NCI-H128 (cell line): ENCODE measurements at regions not wholly inside any gene's neighbourhood (a gene's known extent, or its start where the extent isn't known, plus 50 kb on each side); places are given as distances from the start of the nearest gene placed in this dataset.

Experiments used
- DNase-seq: peaks from one replicate; lab custom pipeline; 2025; ENCODE audit not compliant: unreplicated experiment; lab: John Stamatoyannopoulos, UW

GRCh38 chr7:118563311-118563710 is 338.8 kb downstream of the ANKRD7 start:
- DNase-seq = no peak

GRCh38 chr7:118572604-118573003 is 348.1 kb downstream of the ANKRD7 start:
- DNase-seq = no peak

DNA sequence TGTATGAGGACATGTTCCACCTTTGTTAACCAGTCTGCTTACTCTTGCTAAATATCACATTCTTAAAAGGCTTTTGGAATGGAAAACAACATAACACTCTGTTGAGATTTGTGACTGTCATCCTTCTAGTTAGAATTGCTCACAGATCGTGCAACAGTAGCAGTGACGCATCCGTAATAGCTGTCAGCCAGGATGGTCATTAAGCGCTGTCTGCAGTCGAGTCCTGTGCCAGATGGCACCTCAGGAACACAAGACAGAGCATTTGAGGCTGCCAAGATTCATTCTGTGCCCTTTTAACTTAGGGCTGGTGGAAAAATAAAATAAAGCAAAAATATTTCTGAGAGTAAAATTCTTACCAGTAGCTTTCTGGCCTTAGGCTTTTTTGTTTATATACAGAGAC is 348.6 kb downstream of the ANKRD7 start:
- DNase-seq = no peak

DNA sequence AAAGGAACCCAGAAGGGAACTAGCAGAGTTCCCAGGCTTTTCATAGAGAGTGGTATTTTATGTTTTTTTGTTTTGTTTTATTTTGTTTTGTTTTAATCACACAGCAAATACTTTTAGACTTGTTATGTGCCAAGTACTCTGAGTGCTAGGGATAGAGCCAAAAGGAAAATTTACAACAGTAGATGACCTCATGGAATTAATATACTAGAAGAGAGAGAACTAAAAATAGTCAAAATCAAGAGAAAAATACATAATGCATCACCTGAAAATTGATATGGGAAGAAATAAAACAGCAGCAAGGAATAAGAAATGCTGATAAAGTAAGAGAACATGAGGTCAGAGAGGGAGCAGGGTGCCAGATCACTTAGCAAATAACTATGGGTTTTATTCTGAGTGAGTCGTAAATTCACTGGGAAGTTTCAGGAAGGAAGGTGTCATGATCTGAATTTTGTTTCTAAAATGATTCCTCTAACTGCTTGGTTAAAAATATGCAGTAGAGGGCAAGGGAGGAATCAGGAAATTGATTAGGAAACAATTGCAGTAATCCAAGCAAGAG is 351.0 kb downstream of the ANKRD7 start:
- DNase-seq = no peak

GRCh38 chr7:118580743-118581382 is 356.4 kb downstream of the ANKRD7 start:
- DNase-seq = no peak

DNA sequence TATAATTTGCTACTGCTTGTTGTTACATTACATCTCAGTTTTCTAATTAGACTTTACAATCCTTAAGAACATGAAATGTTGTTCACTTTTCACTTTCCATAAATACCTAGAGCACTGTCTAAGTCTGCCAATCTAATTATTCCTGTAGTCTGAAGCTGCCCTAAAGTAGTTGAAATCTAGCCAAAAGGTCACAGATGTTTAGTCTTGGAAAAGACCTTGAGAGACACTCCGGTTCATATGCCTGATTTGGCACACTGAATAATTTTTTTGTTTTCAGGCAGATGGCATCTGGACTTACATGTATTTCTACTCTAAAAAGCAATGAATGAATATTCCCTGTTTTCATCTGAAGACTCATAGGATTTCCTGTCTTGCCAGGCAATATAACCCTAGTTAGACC is 359.1 kb downstream of the ANKRD7 start:
- no peak for DNase-seq

- DNase-seq = no peak
These were observed 361.7 kb downstream of the ANKRD7 start for GRCh38 chr7:118586248-118586647.

GRCh38 chr7:118590107-118590506 is 365.6 kb downstream of the ANKRD7 start:
- no peak for DNase-seq

GRCh38 chr7:118602090-118602489 is 377.6 kb downstream of the ANKRD7 start:
- no peak for DNase-seq

- DNase-seq = no peak
These were observed 382.1 kb downstream of the ANKRD7 start for GRCh38 chr7:118606602-118607001.

DNA sequence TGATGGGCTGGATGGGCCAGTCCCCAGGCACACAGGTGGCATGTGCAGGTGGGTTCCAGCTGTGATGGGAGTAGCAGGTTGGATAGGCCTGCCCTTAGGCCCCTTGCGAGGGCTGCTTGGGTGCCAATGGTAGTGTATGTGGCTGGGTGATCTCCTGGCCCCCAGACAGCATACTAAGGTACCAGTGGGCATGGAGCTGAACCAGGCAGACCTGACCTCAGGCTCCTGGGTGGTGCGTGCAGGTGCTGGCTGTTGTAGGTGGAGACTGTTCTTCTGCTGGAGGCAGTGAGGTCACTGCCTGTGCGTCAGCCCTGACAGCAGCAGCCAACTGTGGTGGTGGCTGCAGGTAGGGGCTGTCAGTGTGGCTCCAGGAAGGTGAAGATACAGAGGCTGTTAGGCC is 384.7 kb downstream of the ANKRD7 start:
- no peak for DNase-seq

- no peak for DNase-seq
These were observed 391.2 kb downstream of the ANKRD7 start for GRCh38 chr7:118615681-118616080.

DNA sequence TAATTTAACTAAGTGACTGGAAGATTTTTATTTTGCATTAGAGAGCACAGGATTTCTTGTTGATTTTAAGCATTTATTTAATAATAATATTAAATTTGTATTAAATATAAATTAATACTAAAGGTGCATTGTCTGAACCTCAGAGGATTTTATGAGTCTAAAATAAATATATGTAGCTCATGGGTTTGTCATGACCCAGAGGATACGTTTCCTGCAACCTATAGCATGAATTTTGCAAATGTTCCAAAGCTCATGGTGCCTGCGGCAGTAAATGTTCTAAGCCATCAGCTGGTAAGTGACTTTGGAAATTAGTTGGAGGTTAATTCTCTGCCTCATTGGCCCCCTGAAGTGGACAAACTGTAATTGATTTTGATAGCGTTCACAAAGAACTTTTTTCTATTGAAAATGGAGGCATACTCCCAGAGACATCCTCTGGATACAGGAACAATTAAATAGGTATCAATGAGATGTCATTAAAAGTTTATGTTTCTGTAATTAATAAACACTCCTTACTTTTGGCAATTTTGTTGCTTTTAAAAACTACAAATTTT is 397.4 kb downstream of the ANKRD7 start:
- DNase-seq = no peak

DNA sequence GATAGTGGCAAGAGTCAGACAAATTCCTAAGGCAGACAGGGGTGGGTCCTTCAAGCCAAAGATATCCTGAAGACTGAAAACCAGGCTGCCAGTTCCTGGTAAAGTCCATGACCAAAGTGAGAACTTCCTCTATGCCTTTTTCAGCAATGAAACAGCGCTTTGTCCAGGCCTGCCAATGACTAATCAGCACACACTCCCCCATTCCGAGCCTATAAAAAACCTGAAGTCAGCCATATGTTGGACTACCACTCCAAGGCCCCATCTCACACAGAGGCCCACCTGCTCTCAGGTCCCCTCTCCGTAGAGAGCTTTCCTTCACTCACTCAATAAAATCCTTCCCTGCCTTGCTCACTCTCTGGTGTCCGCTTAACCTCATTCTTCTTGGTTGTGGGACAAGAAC is 402.2 kb downstream of the ANKRD7 start:
- DNase-seq = no peak

DNA sequence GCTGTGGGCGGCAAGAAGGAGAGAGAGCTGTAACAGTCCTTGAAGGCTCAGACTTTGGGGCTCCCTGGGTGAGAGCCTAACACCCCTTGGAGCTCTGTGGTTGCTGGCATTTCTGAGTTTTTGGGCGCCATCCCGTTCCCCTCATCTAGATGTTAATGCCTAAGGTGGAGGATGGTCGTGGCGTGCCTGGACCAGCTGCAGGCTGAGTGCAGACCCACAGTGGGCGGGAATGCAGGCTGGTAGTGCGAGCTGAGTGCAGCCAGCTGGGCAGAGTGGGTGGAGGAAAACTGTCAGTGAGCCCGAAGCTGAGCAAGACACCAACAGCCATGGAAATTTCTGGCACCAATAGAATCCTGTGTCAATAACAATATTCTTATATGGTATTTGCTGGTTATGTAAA is 403.0 kb downstream of the ANKRD7 start:
- DNase-seq = no peak

- DNase-seq = no peak
These were observed 405.5 kb downstream of the ANKRD7 start for GRCh38 chr7:118629898-118630438.

- no peak for DNase-seq
These were observed 417.9 kb downstream of the ANKRD7 start for GRCh38 chr7:118642396-118642795.

GRCh38 chr7:118644346-118644745 is 419.8 kb downstream of the ANKRD7 start:
- no peak for DNase-seq

- no peak for DNase-seq
These were observed 423.5 kb downstream of the ANKRD7 start for GRCh38 chr7:118648002-118648401.

DNA sequence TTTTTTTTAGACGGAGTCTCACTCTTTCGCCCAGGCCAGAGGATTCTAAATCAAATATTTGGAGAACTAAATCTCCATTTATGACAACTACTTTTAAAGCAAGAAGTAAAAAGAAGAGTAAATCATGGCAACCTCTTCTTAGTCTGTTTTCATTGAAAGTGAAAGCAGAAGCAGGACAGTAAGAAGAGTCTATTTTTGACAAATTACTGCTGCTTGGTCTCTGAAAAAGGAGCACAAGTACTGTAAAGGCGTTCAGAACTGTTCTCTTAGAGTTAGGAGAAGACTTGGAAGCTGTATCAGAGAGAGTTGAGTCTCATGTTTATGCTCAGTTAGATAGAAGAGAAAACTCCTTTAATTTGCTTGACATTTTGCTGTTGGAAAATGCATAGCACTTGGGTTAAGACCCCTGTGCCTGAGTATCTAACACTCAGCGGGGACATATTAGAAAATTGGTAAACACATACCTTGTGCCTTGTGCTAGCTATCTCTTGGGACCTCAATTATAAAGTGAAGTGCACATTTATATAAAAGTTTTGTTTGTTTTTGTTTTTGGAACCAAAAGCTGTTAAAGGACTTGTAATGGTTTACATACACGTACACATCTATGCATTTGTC is 433.0 kb downstream of the ANKRD7 start:
- DNase-seq = no peak

GRCh38 chr7:118662266-118662665 is 437.8 kb downstream of the ANKRD7 start:
- DNase-seq = no peak

DNA sequence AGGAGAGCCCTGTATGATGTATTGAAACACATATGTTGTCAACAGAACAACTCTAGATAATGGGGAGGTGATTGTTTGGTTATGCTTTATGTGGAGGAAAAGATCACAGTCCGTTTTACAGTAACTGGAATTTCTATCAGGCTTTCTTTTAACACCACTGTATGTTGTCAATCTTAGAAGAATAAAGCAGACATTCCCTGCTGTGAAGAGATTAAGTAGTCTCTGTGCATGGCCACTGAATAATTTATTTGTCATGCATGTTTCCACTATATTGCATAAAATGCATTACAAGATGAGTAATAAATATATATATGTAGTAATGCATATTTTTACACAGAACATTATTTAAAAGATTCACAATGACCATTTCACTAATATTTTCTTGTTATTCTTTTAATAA is 440.0 kb downstream of the ANKRD7 start:
- DNase-seq = no peak
